Esophagus squamous epithelium (tissue), 5 donors: ENCODE measurements at regions not wholly inside any gene's neighbourhood (a gene's known extent, or its start where the extent isn't known, plus 50 kb on each side); places are given as distances from the start of the nearest gene placed in this dataset.

Experiments
- DNase-seq: peaks from one replicate; lab custom pipeline; 2025; lab: John Stamatoyannopoulos, UW
- H3K27ac ChIP-seq, 4 donors: fragments of 200-600 bp; sonication (generic); one replicate each; pipeline ENCODE4 v1.5.1; 2016 to 2019; ENCODE audit warnings: mild to moderate bottlenecking in 1 of 4
- H3K27me3 ChIP-seq, 4 donors: fragments of 200-600 bp; sonication (generic); 1 replicate in 3 of 4; 2 replicates in 1 of 4; pipeline versions ENCODE4 v1.5.1 to v1.6.0; 2017 to 2021; ENCODE audit warnings: antibody characterized with exemption in 1 of 4
- H3K36me3 ChIP-seq, 3 donors: fragments of 200-600 bp; sonication (generic); one replicate each; pipeline ENCODE4 v1.5.1; 2016 to 2019
- H3K4me1 ChIP-seq, 3 donors: fragments of 200-600 bp; sonication (generic); one replicate each; pipeline ENCODE4 v1.5.1; 2017 to 2019
- H3K4me3 ChIP-seq, 4 donors: fragments of 200-600 bp; sonication (generic); 1 replicate in 3 of 4; 2 replicates in 1 of 4; pipeline ENCODE4 v1.5.1; 2016 to 2019; ENCODE audit warnings: mild to moderate bottlenecking in 2 of 4, moderate library complexity in 1 of 4
- H3K9me3 ChIP-seq, 3 donors: fragments of 200-600 bp; sonication (generic); one replicate each; pipeline ENCODE4 v1.5.1; 2016 to 2019
- POLR2A ChIP-seq, 4 donors: fragments of 450-650 bp; IDR thresholded peaks; one replicate each; pipeline ENCODE4 v1.6.1; 2017; ENCODE audit warnings: antibody characterized with exemption in 4 of 4, mild to moderate bottlenecking in 4 of 4, moderate library complexity in 3 of 4
- WGBS, 2 donors: methylation state at CpG; one replicate each; pipeline ENCODE4 v1.1.5; 2018; 5-methylcytosine and 5-hydroxymethylcytosine counted together
- intact Hi-C: fragments of 100-400 bp; cut with DNase I; formaldehyde crosslinking; loops from one replicate; pipeline ENCODE4 v1.15.0; 2022
- TF ChIP-seq, protein P1 (sequence below), 6 experiments: fragments of 450-650 bp in 4 of 6; fragments of 200-600 bp in 2 of 6; sonication (generic) in 2 of 6; IDR thresholded peaks; one replicate each; pipeline ENCODE4 v1.5.1; 2016 to 2019; ENCODE audit warnings: antibody characterized with exemption in 6 of 6, mild to moderate bottlenecking in 4 of 6, moderate library complexity in 4 of 6
- donor health status: DM: yes; HTN: yes; CAD: no.

DNA sequence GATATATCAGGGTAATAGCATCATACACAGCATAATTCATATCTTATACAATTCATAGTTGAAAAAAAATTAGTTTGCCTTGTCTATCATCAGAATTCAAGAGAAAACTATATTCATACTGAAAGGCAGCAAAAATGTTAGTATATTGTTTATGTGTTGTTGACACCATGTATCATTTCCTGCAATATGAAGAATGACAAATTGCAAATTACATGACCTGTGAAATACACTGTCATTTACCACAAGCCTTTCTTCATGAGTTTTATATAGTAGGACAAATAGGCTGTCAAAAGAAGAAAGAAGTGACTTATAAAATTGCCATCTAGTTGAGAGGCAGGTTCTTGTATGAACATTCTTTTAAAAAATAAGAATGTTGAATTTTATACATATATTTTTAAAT, 1136.3 kb upstream of the CDH9 start:
- TF ChIP-seq, protein P1, sequence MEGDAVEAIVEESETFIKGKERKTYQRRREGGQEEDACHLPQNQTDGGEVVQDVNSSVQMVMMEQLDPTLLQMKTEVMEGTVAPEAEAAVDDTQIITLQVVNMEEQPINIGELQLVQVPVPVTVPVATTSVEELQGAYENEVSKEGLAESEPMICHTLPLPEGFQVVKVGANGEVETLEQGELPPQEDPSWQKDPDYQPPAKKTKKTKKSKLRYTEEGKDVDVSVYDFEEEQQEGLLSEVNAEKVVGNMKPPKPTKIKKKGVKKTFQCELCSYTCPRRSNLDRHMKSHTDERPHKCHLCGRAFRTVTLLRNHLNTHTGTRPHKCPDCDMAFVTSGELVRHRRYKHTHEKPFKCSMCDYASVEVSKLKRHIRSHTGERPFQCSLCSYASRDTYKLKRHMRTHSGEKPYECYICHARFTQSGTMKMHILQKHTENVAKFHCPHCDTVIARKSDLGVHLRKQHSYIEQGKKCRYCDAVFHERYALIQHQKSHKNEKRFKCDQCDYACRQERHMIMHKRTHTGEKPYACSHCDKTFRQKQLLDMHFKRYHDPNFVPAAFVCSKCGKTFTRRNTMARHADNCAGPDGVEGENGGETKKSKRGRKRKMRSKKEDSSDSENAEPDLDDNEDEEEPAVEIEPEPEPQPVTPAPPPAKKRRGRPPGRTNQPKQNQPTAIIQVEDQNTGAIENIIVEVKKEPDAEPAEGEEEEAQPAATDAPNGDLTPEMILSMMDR (IDR thresholded peaks at IDR 0.05), result no peak
- TF ChIP-seq POLR2A (IDR thresholded peaks at IDR 0.05), result no peak
- peaks cover 0 to 5% (median 0%) of the 10 kb centered on the region in 3 donors for H3K9me3 ChIP-seq
- H3K4me3 ChIP-seq, result no peak overlapping the region
- no peak for DNase-seq
- intact Hi-C loops, result no loop called here
- H3K36me3 ChIP-seq, result no peaks in the 10 kb centered on the region
- H3K4me1 ChIP-seq, result no peaks in the 10 kb centered on the region
- no peak overlapping the region for H3K27ac ChIP-seq
- H3K27me3 ChIP-seq, result no peaks in the 10 kb centered on the region

DNA sequence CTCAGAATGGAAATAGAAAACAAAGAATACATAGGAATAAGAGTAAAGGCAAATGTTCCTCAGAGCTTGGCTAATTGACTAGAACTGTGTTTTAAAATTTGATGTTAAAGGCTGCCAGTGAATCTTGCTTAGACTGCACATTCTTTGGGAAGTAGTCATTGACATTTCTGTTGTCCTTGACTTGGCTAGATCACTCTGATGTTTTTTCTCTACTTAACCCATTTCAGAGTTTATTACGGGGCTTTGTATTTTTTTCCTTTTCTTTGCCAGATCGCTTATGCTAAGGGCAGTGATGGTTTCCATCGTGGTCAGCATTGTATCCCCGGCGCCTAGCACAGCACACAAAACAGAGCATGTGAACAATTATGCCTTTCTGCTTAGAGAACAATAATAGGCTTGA, 1126.7 kb upstream of the CDH9 start:
- TF ChIP-seq, protein P1 (IDR thresholded peaks at IDR 0.05), result no peak
- TF ChIP-seq POLR2A (IDR thresholded peaks at IDR 0.05), result no peak
- no peaks in the 10 kb centered on the region for H3K27me3 ChIP-seq
- DNase-seq, result no peak
- 56 to 75% methylated on average over 4 to 5 of the region's 5 CpGs for WGBS, 2 donors
- no peaks in the 10 kb centered on the region for H3K36me3 ChIP-seq
- no peak overlapping the region for H3K27ac ChIP-seq
- H3K4me3 ChIP-seq, result no peak overlapping the region
- no peaks in the 10 kb centered on the region for H3K4me1 ChIP-seq
- intact Hi-C loops, result no loop called here
- H3K9me3 ChIP-seq, result no peaks in the 10 kb centered on the region

DNA sequence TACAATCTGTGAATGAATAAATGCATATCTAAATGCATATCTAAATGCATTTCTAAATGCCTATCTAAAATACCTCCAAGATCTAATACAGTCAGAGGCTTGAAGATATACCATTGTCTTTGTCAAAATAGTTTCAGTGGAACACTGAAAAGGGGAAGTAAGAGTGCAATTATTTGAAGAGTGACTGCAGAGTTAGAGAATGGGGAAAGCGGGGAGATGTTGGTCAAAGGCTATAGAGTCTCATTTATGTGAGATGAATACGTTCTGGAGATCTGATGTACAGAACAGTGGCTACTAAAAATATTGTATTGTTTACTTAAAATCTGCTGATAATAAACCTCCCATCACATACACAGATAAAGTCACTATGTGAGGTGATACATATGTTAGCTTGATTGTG, 1126.2 kb upstream of the CDH9 start:
- no peak overlapping the region for H3K27ac ChIP-seq
- intact Hi-C loops, result no loop called here
- TF ChIP-seq POLR2A (IDR thresholded peaks at IDR 0.05), result no peak
- TF ChIP-seq, protein P1 (IDR thresholded peaks at IDR 0.05), result no peak
- no peaks in the 10 kb centered on the region for H3K27me3 ChIP-seq
- 57 to 67% methylated on average over 2 of the region's 2 CpGs for WGBS, 2 donors
- no peak overlapping the region for H3K4me3 ChIP-seq
- no peaks in the 10 kb centered on the region for H3K4me1 ChIP-seq
- H3K36me3 ChIP-seq, result no peaks in the 10 kb centered on the region
- DNase-seq, result no peak
- no peaks in the 10 kb centered on the region for H3K9me3 ChIP-seq

DNA sequence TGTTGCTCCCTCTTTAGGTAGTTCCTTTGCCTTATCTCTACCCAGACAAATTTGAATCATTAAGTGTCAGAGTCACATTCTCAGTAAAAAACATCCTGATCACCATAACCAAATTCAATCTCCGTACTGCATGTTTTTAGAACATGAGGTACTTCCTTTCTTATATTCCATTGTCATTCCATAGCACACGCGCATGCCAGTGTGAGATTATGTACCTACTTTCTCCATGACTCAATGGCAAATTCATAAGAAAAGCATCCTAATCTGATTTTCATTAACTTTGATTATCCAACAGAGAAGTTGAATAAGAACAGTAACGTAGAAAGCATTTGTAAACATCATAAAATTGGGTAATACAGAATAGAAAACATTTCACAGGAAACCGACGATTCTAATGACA, 1118.6 kb upstream of the CDH9 start:
- Histone ChIP-seq H3K4me3 (no peak overlapping the region), H3K36me3 (no peaks in the 10 kb centered on the region), H3K27ac (no peak overlapping the region), H3K4me1 (no peaks in the 10 kb centered on the region), H3K27me3 (no peaks in the 10 kb centered on the region), H3K9me3 (no peaks in the 10 kb centered on the region)
- WGBS, 2 donors, result 72 to 83% methylated on average over 6 of the region's 6 CpGs
- intact Hi-C loops, result no loop called here
- TF ChIP-seq, protein P1 (IDR thresholded peaks at IDR 0.05), result no peak
- DNase-seq, result no peak

DNA sequence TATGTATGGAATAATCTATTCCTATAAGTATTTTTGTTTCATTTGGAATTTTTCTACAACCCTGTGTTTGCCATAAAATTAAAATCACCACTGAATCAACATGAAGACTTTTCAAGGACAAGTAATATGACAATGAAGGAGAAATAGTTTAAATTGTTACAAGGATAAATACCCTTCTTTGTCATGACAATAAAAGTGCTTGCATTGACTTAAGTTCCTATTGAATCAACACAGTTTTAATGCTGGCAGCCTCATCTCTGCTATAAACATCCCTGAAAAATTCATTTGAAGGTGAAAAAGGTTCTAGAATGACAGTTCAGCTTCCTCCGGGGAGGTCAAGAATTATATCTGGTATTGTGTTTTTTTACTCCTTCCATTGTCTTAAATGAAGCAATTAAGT, 1105.1 kb upstream of the CDH9 start:
- TF ChIP-seq POLR2A (IDR thresholded peaks at IDR 0.05), result no peak
- TF ChIP-seq, protein P1 (IDR thresholded peaks at IDR 0.05), result no peak
- H3K36me3 ChIP-seq, result no peaks in the 10 kb centered on the region
- H3K9me3 ChIP-seq, result no peaks in the 10 kb centered on the region
- H3K27me3 ChIP-seq, result no peaks in the 10 kb centered on the region
- 65 to 73% methylated on average over 1 of the region's 1 CpG for WGBS, 2 donors
- no peaks in the 10 kb centered on the region for H3K4me1 ChIP-seq
- intact Hi-C loops, result no loop called here
- H3K4me3 ChIP-seq, result no peak overlapping the region
- no peak overlapping the region for H3K27ac ChIP-seq
- DNase-seq, result no peak
